Bronchial epithelial cell (primary cell): ENCODE measurements at regions not wholly inside any gene's neighbourhood (a gene's known extent, or its start where the extent isn't known, plus 50 kb on each side); places are given as distances from the start of the nearest gene placed in this dataset.

Experiments used
- DNase-seq: peaks from one replicate; pipeline ENCODE4 v3.0.0-alpha.2; 2010; ENCODE audit warnings: low read depth
- FAIRE-seq: peaks from 2 replicates; lab custom pipeline; 2011; peaks lifted over from hg19 to GRCh38; lab: Jason Lieb, UNC
- H3K27me3 ChIP-seq: 2 replicates; pipeline ENCODE4 v1.5.1; 2011; ENCODE audit warnings: low read length; ENCODE audit not compliant: control insufficient read depth, insufficient read depth
- H3K36me3 ChIP-seq: 2 replicates; pipeline ENCODE4 v1.5.1; 2011; ENCODE audit warnings: low read length; ENCODE audit not compliant: control insufficient read depth, insufficient read depth
- H3K4me3 ChIP-seq: 2 replicates; pipeline ENCODE4 v1.5.1; 2011; ENCODE audit warnings: mild to moderate bottlenecking, low read depth, low read length, control low read depth
- CTCF ChIP-seq: IDR thresholded peaks from 2 replicates; pipeline ENCODE4 v1.5.1; 2011; ENCODE audit warnings: mild to moderate bottlenecking, moderate library complexity, low read length, control low read depth, inconsistent platforms; ENCODE audit not compliant: insufficient read depth, severe bottlenecking

GRCh38 chr7:42833411-42833810 is 78.5 kb downstream of the C7orf25 start:
- peak; percentile 23 for FAIRE-seq

GRCh38 chr7:42832667-42833066 is 79.2 kb downstream of the C7orf25 start:
- Histone ChIP-seq H3K4me3 (no peak overlapping the region), H3K36me3 (no peaks in the 10 kb centered on the region), H3K27me3 (no peaks in the 10 kb centered on the region)
- DNase-seq (peak; percentile 24), FAIRE-seq (no peak)
- TF ChIP-seq CTCF, result no peak

More at GRCh38 chr7:42833411-42833810, 78.5 kb downstream of the C7orf25 start:
- DNase-seq, result no peak
- Histone ChIP-seq H3K4me3 (no peak overlapping the region), H3K27me3 (no peaks in the 10 kb centered on the region), H3K36me3 (no peaks in the 10 kb centered on the region)
- TF ChIP-seq CTCF, result no peak

- peak; percentile 91 for FAIRE-seq
- no peaks in the 10 kb centered on the region for H3K27me3 ChIP-seq
- peak; percentile 77 for TF ChIP-seq CTCF
- no peak overlapping the region for H3K4me3 ChIP-seq
- DNase-seq, result peak; percentile 56
- no peaks in the 10 kb centered on the region for H3K36me3 ChIP-seq
Measured at GRCh38 chr7:42831718-42832522, 80.0 kb downstream of the C7orf25 start.

- TF ChIP-seq CTCF, result no peak
- no peak for FAIRE-seq
- H3K4me3 ChIP-seq, result no peak overlapping the region
- no peaks in the 10 kb centered on the region for H3K36me3 ChIP-seq
- H3K27me3 ChIP-seq, result no peaks in the 10 kb centered on the region
- no peak for DNase-seq
Measured at GRCh38 chr7:42831006-42831717, 80.7 kb downstream of the C7orf25 start.

- TF ChIP-seq CTCF, result no peak
- Histone ChIP-seq H3K36me3 (no peaks in the 10 kb centered on the region), H3K27me3 (no peaks in the 10 kb centered on the region), H3K4me3 (no peak overlapping the region)
- FAIRE-seq (no peak), DNase-seq (no peak)
Measured at GRCh38 chr7:42812779-42813178, 99.1 kb downstream of the C7orf25 start.
